ENCODE measurements at regions not wholly inside any gene's neighbourhood (a gene's known extent, or its start where the extent isn't known, plus 50 kb on each side); places are given as distances from the start of the nearest gene placed in this dataset.

DNA sequence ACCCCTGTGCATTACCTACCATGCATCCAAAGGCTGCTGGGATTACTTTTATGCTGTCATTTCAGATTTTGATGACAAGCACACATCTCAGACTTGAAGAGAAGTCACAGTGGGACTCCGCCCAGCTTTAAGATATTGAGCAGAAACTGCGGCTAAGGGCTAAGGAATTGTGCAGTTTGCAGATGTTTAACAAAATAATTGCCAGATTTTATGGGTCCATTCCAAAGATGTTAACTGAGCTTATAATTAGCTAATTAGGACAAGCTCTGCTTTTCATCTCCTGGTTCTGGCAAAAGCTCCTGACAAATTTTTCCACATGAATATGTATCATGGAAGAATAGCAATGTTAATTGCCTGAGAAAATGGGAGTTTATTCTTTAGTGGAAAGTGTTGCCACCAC lies 344.4 kb upstream of the ATXN7L3B start:
- H3K9me3 ChIP-seq (ENCODE audit: low read length): no peaks in the 10 kb centered on the region
- no peak overlapping the region for H3K27ac ChIP-seq (ENCODE audit: low read length)
- H3K79me2 ChIP-seq (replicated peaks; ENCODE audit: insufficient read depth, low read length): no peaks in the 10 kb centered on the region
- no peaks in the 10 kb centered on the region for H3F3A ChIP-seq (ENCODE audit: insufficient read depth, low read length, poor library complexity, severe bottlenecking)
- H3K27me3 ChIP-seq (ENCODE audit: insufficient read depth, low read depth, low read length): no peaks in the 10 kb centered on the region
- H3K9ac ChIP-seq (ENCODE audit: low read length): no peak overlapping the region
- H3K36me3 ChIP-seq (ENCODE audit: insufficient read depth, low read length): no peaks in the 10 kb centered on the region
- H3K4me2 ChIP-seq (ENCODE audit: low read length): no peak overlapping the region
- no peak overlapping the region for H3K4me3 ChIP-seq (ENCODE audit: low read length)
- no peak overlapping the region for H2AFZ ChIP-seq (ENCODE audit: low read depth, low read length)
- TF ChIP-seq MXI1 (conservative IDR thresholded peaks at IDR 0.05; ENCODE audit: poor library complexity, severe bottlenecking): no peak
- no peak for TF ChIP-seq REST (IDR thresholded peaks at IDR 0.05; ENCODE audit: borderline replicate concordance)
- TF ChIP-seq, protein P1, sequence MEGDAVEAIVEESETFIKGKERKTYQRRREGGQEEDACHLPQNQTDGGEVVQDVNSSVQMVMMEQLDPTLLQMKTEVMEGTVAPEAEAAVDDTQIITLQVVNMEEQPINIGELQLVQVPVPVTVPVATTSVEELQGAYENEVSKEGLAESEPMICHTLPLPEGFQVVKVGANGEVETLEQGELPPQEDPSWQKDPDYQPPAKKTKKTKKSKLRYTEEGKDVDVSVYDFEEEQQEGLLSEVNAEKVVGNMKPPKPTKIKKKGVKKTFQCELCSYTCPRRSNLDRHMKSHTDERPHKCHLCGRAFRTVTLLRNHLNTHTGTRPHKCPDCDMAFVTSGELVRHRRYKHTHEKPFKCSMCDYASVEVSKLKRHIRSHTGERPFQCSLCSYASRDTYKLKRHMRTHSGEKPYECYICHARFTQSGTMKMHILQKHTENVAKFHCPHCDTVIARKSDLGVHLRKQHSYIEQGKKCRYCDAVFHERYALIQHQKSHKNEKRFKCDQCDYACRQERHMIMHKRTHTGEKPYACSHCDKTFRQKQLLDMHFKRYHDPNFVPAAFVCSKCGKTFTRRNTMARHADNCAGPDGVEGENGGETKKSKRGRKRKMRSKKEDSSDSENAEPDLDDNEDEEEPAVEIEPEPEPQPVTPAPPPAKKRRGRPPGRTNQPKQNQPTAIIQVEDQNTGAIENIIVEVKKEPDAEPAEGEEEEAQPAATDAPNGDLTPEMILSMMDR (IDR thresholded peaks at IDR 0.05; ENCODE audit: poor library complexity, severe bottlenecking): no peak
- no peak for TF ChIP-seq RAD21 (conservative IDR thresholded peaks at IDR 0.05)
- TF ChIP-seq TAF1 (IDR thresholded peaks at IDR 0.05; ENCODE audit: low read depth): no peak
- TF ChIP-seq POLR2AphosphoS5 (IDR thresholded peaks at IDR 0.05): no peak
- H4K20me1 ChIP-seq (ENCODE audit: insufficient read depth): no peaks in the 10 kb centered on the region
- no peaks in the 10 kb centered on the region for H3K9me2 ChIP-seq (ENCODE audit: insufficient read depth, low read length)

DNA sequence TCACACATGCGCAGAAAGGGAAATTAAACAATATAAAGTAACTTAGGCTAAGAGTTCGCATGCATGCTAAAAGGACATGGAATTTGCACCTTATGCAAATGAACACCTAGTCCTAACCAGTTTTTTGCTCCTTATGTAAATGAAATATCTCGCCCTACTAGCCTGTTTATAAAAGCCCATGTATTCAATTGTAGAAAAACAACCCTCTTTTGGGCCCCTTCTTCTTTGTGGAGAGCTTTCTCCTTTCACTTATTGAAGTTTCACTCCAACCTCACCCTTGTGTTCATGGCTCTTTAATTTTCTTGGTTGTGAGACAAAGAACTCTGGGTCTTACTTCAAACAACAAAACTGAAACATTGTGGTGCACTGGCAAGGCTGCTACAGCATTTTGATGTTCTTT lies 333.4 kb upstream of the ATXN7L3B start:
- no peak overlapping the region for H3K27ac ChIP-seq (ENCODE audit: low read length)
- no peak overlapping the region for H3K4me2 ChIP-seq (ENCODE audit: low read length)
- TF ChIP-seq, protein P1 (IDR thresholded peaks at IDR 0.05; ENCODE audit: poor library complexity, severe bottlenecking): no peak
- TF ChIP-seq POLR2AphosphoS5 (IDR thresholded peaks at IDR 0.05) (no peak), TAF1 (IDR thresholded peaks at IDR 0.05; ENCODE audit: low read depth) (no peak), EZH2 (IDR thresholded peaks at IDR 0.05; ENCODE audit: borderline replicate concordance, insufficient read depth, low read length, poor library complexity, severe bottlenecking) (no peak), REST (IDR thresholded peaks at IDR 0.05; ENCODE audit: borderline replicate concordance) (no peak), RAD21 (conservative IDR thresholded peaks at IDR 0.05) (no peak), MXI1 (conservative IDR thresholded peaks at IDR 0.05; ENCODE audit: poor library complexity, severe bottlenecking) (no peak), EP300 (conservative IDR thresholded peaks at IDR 0.05; ENCODE audit: poor library complexity, severe bottlenecking) (no peak), SMC3 (conservative IDR thresholded peaks at IDR 0.05; ENCODE audit: poor library complexity) (no peak)
- H3K36me3 ChIP-seq (ENCODE audit: insufficient read depth, low read length): no peaks in the 10 kb centered on the region
- H3K9me3 ChIP-seq (ENCODE audit: low read length): no peaks in the 10 kb centered on the region
- H3K9ac ChIP-seq (ENCODE audit: low read length): no peak overlapping the region
- no peaks in the 10 kb centered on the region for H4K20me1 ChIP-seq (ENCODE audit: insufficient read depth)
- H3K9me2 ChIP-seq (ENCODE audit: insufficient read depth, low read length): no peaks in the 10 kb centered on the region
- H2AFZ ChIP-seq (ENCODE audit: low read depth, low read length): no peak overlapping the region
- no peaks in the 10 kb centered on the region for H3K79me2 ChIP-seq (replicated peaks; ENCODE audit: insufficient read depth, low read length)
- H3F3A ChIP-seq (ENCODE audit: insufficient read depth, low read length, poor library complexity, severe bottlenecking): no peaks in the 10 kb centered on the region
- no peaks in the 10 kb centered on the region for H3K27me3 ChIP-seq (ENCODE audit: insufficient read depth, low read depth, low read length)
- H3K4me3 ChIP-seq (ENCODE audit: low read length): no peak overlapping the region

Data from neural cell (in vitro differentiated cells).